WTC11 (cell line): ENCODE measurements at regions not wholly inside any gene's neighbourhood (a gene's known extent, or its start where the extent isn't known, plus 50 kb on each side); places are given as distances from the start of the nearest gene placed in this dataset.

Experiments
- ATAC-seq: fragments of 200-7000 bp; cut with Tn5 transposase; 2 replicates; pipeline ENCODE4 v1.10.0; 2021; ENCODE audit warnings: mild to moderate bottlenecking, moderate library complexity
- CTCF ChIA-PET: fragments of 300-600 bp; sonication (Branson Sonifier 250); formaldehyde crosslinking; loops from one replicate; lab custom pipeline; 2021; ENCODE audit warnings: antibody characterized with exemption; lab: Charles Lee
- POLR2A ChIA-PET: fragments of 350-600 bp; sonication (Branson Sonifier 250); formaldehyde crosslinking; loops from one replicate; lab custom pipeline; 2021; ENCODE audit warnings: antibody characterized with exemption; lab: Charles Lee
- DNase-seq: peaks from one replicate; pipeline ENCODE4 v3.0.0; 2021; ENCODE audit warnings: low spot score
- H3K27ac Mint-ChIP-seq: 2 replicates; pipeline ENCODE4 v1.8.0; 2021; ENCODE audit warnings: mixed read lengths
- H3K27me3 Mint-ChIP-seq: 2 replicates; pipeline ENCODE4 v1.8.0; 2021; ENCODE audit warnings: low read depth, mild to moderate bottlenecking, moderate library complexity, mixed read lengths
- H3K36me3 Mint-ChIP-seq: 2 replicates; pipeline ENCODE4 v1.8.0; 2021; ENCODE audit warnings: mixed read lengths
- H3K4me1 Mint-ChIP-seq: 2 replicates; pipeline ENCODE4 v1.8.0; 2022; ENCODE audit warnings: mixed read lengths
- H3K4me3 Mint-ChIP-seq: 2 replicates; pipeline ENCODE4 v1.8.0; 2021; ENCODE audit warnings: mild to moderate bottlenecking, moderate library complexity, mixed read lengths
- H3K9me3 Mint-ChIP-seq: 2 replicates; pipeline ENCODE4 v1.8.0; 2021; ENCODE audit warnings: mixed read lengths
- CREM ChIP-seq: sonication (generic); formaldehyde crosslinking; IDR thresholded peaks from 2 replicates; pipeline ENCODE4 v1.8.1; 2022; ENCODE audit warnings: mild to moderate bottlenecking, missing genetic modification reagents, moderate library complexity
- ELF4 ChIP-seq: sonication (generic); formaldehyde crosslinking; IDR thresholded peaks from 2 replicates; pipeline ENCODE4 v1.8.1; 2022; ENCODE audit warnings: low read depth, mild to moderate bottlenecking, moderate library complexity, missing genetic modification reagents
- EMX1 ChIP-seq: fragments of 250-450 bp; sonication (Bioruptor Pico); IDR thresholded peaks from 2 replicates; pipeline ENCODE4 v1.8.0; 2021; ENCODE audit warnings: mild to moderate bottlenecking
- ETV6 ChIP-seq: sonication (generic); formaldehyde crosslinking; IDR thresholded peaks from 2 replicates; pipeline ENCODE4 v1.8.1; 2022; ENCODE audit warnings: mild to moderate bottlenecking, missing genetic modification reagents
- HMGA2 ChIP-seq: fragments of 250-450 bp; sonication (Bioruptor Pico); IDR thresholded peaks from 2 replicates; pipeline ENCODE4 v1.4.0; 2021; ENCODE audit warnings: mild to moderate bottlenecking, moderate library complexity
- JAZF1 ChIP-seq: fragments of 250-450 bp; sonication (Bioruptor Pico); IDR thresholded peaks from 2 replicates; pipeline ENCODE4 v1.9.0; 2021; ENCODE audit warnings: moderate library complexity, mild to moderate bottlenecking, inconsistent platforms
- MXD4 ChIP-seq: fragments of 250-450 bp; sonication (Bioruptor Pico); IDR thresholded peaks from 2 replicates; pipeline ENCODE4 v1.8.0; 2021; ENCODE audit warnings: mild to moderate bottlenecking, moderate library complexity, borderline replicate concordance
- NFE2L1 ChIP-seq: sonication (generic); formaldehyde crosslinking; IDR thresholded peaks from 2 replicates; pipeline ENCODE4 v1.8.1; 2023; ENCODE audit warnings: missing genetic modification reagents
- NFYB ChIP-seq: sonication (generic); formaldehyde crosslinking; conservative IDR thresholded peaks from 2 replicates; pipeline ENCODE4 v1.8.0; 2022; ENCODE audit warnings: low read depth, missing genetic modification reagents
- SOX15 ChIP-seq: fragments of 250-450 bp; sonication (Bioruptor Pico); IDR thresholded peaks from 2 replicates; pipeline ENCODE4 v1.9.0; 2021; ENCODE audit warnings: mild to moderate bottlenecking
- ZBTB21 ChIP-seq: sonication (generic); formaldehyde crosslinking; IDR thresholded peaks from 2 replicates; pipeline ENCODE4 v1.8.1; 2023; ENCODE audit warnings: mild to moderate bottlenecking, missing genetic modification reagents, borderline replicate concordance
- ZNF121 ChIP-seq: sonication (generic); formaldehyde crosslinking; IDR thresholded peaks from 2 replicates; pipeline ENCODE4 v1.8.0; 2023; ENCODE audit warnings: missing genetic modification reagents
- ZNF138 ChIP-seq: sonication (generic); formaldehyde crosslinking; conservative IDR thresholded peaks from 2 replicates; pipeline ENCODE4 v1.8.1; 2022; ENCODE audit warnings: mild to moderate bottlenecking, moderate library complexity, missing genetic modification reagents
- ZNF416 ChIP-seq: fragments of 250-450 bp; sonication (Bioruptor Pico); IDR thresholded peaks from 2 replicates; pipeline ENCODE4 v1.9.0; 2021; ENCODE audit warnings: mild to moderate bottlenecking, inconsistent platforms
- TF ChIP-seq, protein P1 (sequence below): sonication (generic); formaldehyde crosslinking; IDR thresholded peaks from 2 replicates; pipeline ENCODE4 v1.8.1; 2023; ENCODE audit warnings: mild to moderate bottlenecking, missing genetic modification reagents
- TF ChIP-seq, protein P2 (sequence below): sonication (generic); formaldehyde crosslinking; IDR thresholded peaks from 2 replicates; pipeline ENCODE4 v1.8.0; 2023; ENCODE audit warnings: missing genetic modification reagents, mild to moderate bottlenecking, borderline replicate concordance
- TF ChIP-seq, protein P3 (sequence below): sonication (generic); formaldehyde crosslinking; IDR thresholded peaks from 2 replicates; pipeline ENCODE4 v1.8.0; 2022; ENCODE audit warnings: mild to moderate bottlenecking, missing genetic modification reagents
- TF ChIP-seq, protein P4 (sequence below): sonication (generic); formaldehyde crosslinking; IDR thresholded peaks from 2 replicates; pipeline ENCODE4 v1.8.1; 2023; ENCODE audit warnings: mild to moderate bottlenecking, missing genetic modification reagents, moderate library complexity
- TF ChIP-seq, protein P5 (sequence below): fragments of 250-450 bp; sonication (Bioruptor Pico); IDR thresholded peaks from 2 replicates; pipeline ENCODE4 v1.9.0; 2021; ENCODE audit warnings: mild to moderate bottlenecking
- TF ChIP-seq, protein P6 (sequence below): sonication (generic); formaldehyde crosslinking; IDR thresholded peaks from 2 replicates; pipeline ENCODE4 v1.8.0; 2023; ENCODE audit warnings: mild to moderate bottlenecking, missing genetic modification reagents
- TF ChIP-seq, protein P7 (sequence below): sonication (generic); formaldehyde crosslinking; conservative IDR thresholded peaks from 2 replicates; pipeline ENCODE4 v1.8.1; 2022; ENCODE audit warnings: mild to moderate bottlenecking, missing genetic modification reagents

DNA sequence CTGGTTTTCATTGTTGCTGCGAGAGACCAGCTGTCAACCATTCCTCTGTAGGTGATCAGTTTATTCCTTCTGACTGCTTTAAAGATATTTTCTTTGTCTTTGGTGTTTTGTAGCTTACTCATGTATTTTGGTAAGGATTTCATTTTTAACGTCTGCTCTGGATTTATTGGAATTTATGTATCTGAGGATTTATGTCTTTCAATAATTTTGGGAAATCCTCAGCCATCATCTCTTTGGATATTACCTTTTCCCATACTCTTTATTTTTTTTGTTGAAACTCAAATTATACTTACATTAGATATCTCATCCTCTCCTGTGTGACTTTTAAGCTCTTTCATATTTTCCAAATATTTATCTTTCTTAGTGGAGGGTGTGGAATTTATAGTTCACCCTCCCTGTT lies 62.7 kb upstream of the COL8A1 start:
- H3K36me3 Mint-ChIP-seq, result no peaks in the 10 kb centered on the region
- no peak for ATAC-seq
- ChIA-PET POLR2A (no interaction called here), CTCF (no interaction called here)
- H3K9me3 Mint-ChIP-seq, result peaks cover 7% of the 10 kb centered on the region
- H3K27me3 Mint-ChIP-seq, result no peaks in the 10 kb centered on the region
- no peak for DNase-seq
- H3K4me1 Mint-ChIP-seq, result no peaks in the 10 kb centered on the region
- TF ChIP-seq, protein P1, sequence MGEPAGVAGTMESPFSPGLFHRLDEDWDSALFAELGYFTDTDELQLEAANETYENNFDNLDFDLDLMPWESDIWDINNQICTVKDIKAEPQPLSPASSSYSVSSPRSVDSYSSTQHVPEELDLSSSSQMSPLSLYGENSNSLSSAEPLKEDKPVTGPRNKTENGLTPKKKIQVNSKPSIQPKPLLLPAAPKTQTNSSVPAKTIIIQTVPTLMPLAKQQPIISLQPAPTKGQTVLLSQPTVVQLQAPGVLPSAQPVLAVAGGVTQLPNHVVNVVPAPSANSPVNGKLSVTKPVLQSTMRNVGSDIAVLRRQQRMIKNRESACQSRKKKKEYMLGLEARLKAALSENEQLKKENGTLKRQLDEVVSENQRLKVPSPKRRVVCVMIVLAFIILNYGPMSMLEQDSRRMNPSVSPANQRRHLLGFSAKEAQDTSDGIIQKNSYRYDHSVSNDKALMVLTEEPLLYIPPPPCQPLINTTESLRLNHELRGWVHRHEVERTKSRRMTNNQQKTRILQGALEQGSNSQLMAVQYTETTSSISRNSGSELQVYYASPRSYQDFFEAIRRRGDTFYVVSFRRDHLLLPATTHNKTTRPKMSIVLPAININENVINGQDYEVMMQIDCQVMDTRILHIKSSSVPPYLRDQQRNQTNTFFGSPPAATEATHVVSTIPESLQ (CRISPR knock-in tag), result no peak
- no peak for TF ChIP-seq CREM (CRISPR knock-in tag)
- TF ChIP-seq, protein P2, sequence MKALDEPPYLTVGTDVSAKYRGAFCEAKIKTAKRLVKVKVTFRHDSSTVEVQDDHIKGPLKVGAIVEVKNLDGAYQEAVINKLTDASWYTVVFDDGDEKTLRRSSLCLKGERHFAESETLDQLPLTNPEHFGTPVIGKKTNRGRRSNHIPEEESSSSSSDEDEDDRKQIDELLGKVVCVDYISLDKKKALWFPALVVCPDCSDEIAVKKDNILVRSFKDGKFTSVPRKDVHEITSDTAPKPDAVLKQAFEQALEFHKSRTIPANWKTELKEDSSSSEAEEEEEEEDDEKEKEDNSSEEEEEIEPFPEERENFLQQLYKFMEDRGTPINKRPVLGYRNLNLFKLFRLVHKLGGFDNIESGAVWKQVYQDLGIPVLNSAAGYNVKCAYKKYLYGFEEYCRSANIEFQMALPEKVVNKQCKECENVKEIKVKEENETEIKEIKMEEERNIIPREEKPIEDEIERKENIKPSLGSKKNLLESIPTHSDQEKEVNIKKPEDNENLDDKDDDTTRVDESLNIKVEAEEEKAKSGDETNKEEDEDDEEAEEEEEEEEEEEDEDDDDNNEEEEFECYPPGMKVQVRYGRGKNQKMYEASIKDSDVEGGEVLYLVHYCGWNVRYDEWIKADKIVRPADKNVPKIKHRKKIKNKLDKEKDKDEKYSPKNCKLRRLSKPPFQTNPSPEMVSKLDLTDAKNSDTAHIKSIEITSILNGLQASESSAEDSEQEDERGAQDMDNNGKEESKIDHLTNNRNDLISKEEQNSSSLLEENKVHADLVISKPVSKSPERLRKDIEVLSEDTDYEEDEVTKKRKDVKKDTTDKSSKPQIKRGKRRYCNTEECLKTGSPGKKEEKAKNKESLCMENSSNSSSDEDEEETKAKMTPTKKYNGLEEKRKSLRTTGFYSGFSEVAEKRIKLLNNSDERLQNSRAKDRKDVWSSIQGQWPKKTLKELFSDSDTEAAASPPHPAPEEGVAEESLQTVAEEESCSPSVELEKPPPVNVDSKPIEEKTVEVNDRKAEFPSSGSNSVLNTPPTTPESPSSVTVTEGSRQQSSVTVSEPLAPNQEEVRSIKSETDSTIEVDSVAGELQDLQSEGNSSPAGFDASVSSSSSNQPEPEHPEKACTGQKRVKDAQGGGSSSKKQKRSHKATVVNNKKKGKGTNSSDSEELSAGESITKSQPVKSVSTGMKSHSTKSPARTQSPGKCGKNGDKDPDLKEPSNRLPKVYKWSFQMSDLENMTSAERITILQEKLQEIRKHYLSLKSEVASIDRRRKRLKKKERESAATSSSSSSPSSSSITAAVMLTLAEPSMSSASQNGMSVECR (CRISPR knock-in tag), result no peak
- no peak for TF ChIP-seq HMGA2 (CRISPR knock-in tag)
- TF ChIP-seq, protein P3, sequence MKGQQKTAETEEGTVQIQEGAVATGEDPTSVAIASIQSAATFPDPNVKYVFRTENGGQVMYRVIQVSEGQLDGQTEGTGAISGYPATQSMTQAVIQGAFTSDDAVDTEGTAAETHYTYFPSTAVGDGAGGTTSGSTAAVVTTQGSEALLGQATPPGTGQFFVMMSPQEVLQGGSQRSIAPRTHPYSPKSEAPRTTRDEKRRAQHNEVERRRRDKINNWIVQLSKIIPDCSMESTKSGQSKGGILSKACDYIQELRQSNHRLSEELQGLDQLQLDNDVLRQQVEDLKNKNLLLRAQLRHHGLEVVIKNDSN (CRISPR knock-in tag), result no peak
- no peak for TF ChIP-seq ELF4
- TF ChIP-seq, protein P4, sequence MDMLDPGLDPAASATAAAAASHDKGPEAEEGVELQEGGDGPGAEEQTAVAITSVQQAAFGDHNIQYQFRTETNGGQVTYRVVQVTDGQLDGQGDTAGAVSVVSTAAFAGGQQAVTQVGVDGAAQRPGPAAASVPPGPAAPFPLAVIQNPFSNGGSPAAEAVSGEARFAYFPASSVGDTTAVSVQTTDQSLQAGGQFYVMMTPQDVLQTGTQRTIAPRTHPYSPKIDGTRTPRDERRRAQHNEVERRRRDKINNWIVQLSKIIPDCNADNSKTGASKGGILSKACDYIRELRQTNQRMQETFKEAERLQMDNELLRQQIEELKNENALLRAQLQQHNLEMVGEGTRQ (CRISPR knock-in tag), result no peak
- TF ChIP-seq ZNF138 (CRISPR knock-in tag), result no peak
- TF ChIP-seq, protein P5, sequence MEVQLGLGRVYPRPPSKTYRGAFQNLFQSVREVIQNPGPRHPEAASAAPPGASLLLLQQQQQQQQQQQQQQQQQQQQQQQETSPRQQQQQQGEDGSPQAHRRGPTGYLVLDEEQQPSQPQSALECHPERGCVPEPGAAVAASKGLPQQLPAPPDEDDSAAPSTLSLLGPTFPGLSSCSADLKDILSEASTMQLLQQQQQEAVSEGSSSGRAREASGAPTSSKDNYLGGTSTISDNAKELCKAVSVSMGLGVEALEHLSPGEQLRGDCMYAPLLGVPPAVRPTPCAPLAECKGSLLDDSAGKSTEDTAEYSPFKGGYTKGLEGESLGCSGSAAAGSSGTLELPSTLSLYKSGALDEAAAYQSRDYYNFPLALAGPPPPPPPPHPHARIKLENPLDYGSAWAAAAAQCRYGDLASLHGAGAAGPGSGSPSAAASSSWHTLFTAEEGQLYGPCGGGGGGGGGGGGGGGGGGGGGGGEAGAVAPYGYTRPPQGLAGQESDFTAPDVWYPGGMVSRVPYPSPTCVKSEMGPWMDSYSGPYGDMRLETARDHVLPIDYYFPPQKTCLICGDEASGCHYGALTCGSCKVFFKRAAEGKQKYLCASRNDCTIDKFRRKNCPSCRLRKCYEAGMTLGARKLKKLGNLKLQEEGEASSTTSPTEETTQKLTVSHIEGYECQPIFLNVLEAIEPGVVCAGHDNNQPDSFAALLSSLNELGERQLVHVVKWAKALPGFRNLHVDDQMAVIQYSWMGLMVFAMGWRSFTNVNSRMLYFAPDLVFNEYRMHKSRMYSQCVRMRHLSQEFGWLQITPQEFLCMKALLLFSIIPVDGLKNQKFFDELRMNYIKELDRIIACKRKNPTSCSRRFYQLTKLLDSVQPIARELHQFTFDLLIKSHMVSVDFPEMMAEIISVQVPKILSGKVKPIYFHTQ, result no peak
- TF ChIP-seq SOX15 (CRISPR knock-in tag), result no peak
- TF ChIP-seq NFYB, result no peak
- no peak overlapping the region for H3K27ac Mint-ChIP-seq
- no peak overlapping the region for H3K4me3 Mint-ChIP-seq

DNA sequence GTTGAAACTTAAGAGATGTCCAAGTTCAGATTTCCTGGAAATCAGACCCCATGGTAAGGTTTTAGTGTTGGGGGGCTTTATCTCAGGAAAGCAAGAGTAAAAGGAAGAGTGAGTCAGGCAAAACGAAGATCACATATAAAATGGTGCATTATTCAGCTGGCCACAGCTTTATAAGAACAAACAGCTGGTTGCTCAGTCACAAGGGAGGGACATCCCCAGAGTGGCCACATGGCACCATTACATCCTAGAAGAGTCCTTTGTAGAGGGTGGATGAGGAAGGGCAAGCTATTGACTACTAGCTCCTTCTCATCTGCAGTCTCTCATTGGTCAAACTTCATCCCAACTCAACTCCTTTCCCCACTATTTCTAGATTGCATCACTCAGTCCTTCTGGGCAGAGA lies 68.3 kb upstream of the COL8A1 start:
- ChIA-PET CTCF (interaction anchor here (0.9 kb wide), 1 partner anchor 10 kb away, joined by 5 read pairs; no protein-coding TSS in a partner anchor), POLR2A (no interaction called here)
- no peaks in the 10 kb centered on the region for H3K27me3 Mint-ChIP-seq
- H3K9me3 Mint-ChIP-seq, result peaks cover 17% of the 10 kb centered on the region
- H3K4me3 Mint-ChIP-seq, result no peak overlapping the region
- H3K27ac Mint-ChIP-seq, result no peak overlapping the region
- no peaks in the 10 kb centered on the region for H3K4me1 Mint-ChIP-seq
- no peak for DNase-seq
- ATAC-seq, result no peak
- no peaks in the 10 kb centered on the region for H3K36me3 Mint-ChIP-seq
- TF ChIP-seq EMX1 (CRISPR knock-in tag) (no peak), NFE2L1 (CRISPR knock-in tag) (no peak), JAZF1 (CRISPR knock-in tag) (no peak), ZBTB21 (no peak), MXD4 (no peak), ETV6 (CRISPR knock-in tag) (no peak), ZNF416 (CRISPR knock-in tag) (no peak), ZNF121 (CRISPR knock-in tag) (no peak)
- TF ChIP-seq, protein P6, sequence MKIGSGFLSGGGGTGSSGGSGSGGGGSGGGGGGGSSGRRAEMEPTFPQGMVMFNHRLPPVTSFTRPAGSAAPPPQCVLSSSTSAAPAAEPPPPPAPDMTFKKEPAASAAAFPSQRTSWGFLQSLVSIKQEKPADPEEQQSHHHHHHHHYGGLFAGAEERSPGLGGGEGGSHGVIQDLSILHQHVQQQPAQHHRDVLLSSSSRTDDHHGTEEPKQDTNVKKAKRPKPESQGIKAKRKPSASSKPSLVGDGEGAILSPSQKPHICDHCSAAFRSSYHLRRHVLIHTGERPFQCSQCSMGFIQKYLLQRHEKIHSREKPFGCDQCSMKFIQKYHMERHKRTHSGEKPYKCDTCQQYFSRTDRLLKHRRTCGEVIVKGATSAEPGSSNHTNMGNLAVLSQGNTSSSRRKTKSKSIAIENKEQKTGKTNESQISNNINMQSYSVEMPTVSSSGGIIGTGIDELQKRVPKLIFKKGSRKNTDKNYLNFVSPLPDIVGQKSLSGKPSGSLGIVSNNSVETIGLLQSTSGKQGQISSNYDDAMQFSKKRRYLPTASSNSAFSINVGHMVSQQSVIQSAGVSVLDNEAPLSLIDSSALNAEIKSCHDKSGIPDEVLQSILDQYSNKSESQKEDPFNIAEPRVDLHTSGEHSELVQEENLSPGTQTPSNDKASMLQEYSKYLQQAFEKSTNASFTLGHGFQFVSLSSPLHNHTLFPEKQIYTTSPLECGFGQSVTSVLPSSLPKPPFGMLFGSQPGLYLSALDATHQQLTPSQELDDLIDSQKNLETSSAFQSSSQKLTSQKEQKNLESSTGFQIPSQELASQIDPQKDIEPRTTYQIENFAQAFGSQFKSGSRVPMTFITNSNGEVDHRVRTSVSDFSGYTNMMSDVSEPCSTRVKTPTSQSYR (CRISPR knock-in tag), result no peak
- TF ChIP-seq, protein P7, sequence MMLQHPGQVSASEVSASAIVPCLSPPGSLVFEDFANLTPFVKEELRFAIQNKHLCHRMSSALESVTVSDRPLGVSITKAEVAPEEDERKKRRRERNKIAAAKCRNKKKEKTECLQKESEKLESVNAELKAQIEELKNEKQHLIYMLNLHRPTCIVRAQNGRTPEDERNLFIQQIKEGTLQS (CRISPR knock-in tag), result no peak
- TF ChIP-seq, protein P4 (CRISPR knock-in tag), result no peak
